Fibroblast of lung (primary cell): ENCODE measurements at regions not wholly inside any gene's neighbourhood (a gene's known extent, or its start where the extent isn't known, plus 50 kb on each side); places are given as distances from the start of the nearest gene placed in this dataset.

Experiments
- EZH2 ChIP-seq: IDR thresholded peaks from 2 replicates; pipeline ENCODE4 v1.5.1; 2012; ENCODE audit warnings: low read length, control low read depth, mild to moderate bottlenecking; ENCODE audit errors: missing control alignments
- TF ChIP-seq, protein P1 (sequence below), 2 donors: IDR thresholded peaks in 1 of 2; conservative IDR thresholded peaks in 1 of 2; 1 replicate in 1 of 2; 2 replicates in 1 of 2; pipeline ENCODE4 v1.5.1; 2011 to 2012; ENCODE audit warnings: low read length in 2 of 2, control low read depth in 1 of 2, inconsistent platforms in 1 of 2, low read depth in 1 of 2, mild to moderate bottlenecking in 1 of 2

DNA sequence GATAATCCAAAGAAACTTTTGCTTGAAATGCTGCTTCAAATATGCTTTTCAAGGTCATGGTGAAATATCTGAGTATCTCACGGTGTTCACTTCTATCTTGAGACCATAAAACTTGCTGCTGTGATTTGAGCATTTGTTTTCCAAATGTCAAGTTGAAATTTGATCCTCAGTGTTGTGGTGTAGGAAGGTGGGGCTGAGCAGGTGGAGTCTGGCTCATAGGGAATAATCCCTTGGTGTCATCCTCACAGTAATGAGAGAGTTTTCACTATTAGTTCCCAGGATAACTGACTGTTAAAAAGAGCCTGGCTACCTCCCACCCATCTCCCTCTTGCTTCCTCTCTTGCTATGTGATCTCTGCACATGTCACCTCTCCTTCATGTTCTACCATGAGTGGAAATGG is 858.0 kb upstream of the SLITRK5 start:
- TF ChIP-seq, protein P1, sequence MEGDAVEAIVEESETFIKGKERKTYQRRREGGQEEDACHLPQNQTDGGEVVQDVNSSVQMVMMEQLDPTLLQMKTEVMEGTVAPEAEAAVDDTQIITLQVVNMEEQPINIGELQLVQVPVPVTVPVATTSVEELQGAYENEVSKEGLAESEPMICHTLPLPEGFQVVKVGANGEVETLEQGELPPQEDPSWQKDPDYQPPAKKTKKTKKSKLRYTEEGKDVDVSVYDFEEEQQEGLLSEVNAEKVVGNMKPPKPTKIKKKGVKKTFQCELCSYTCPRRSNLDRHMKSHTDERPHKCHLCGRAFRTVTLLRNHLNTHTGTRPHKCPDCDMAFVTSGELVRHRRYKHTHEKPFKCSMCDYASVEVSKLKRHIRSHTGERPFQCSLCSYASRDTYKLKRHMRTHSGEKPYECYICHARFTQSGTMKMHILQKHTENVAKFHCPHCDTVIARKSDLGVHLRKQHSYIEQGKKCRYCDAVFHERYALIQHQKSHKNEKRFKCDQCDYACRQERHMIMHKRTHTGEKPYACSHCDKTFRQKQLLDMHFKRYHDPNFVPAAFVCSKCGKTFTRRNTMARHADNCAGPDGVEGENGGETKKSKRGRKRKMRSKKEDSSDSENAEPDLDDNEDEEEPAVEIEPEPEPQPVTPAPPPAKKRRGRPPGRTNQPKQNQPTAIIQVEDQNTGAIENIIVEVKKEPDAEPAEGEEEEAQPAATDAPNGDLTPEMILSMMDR (conservative IDR thresholded peaks at IDR 0.05 in 1 of 2, IDR thresholded peaks at IDR 0.05 in 1 of 2; ENCODE audit: low read depth in 1 of 2, low read length in 2 of 2), result no peak
- TF ChIP-seq EZH2, result no peak
